ENCODE measurements at regions not wholly inside any gene's neighbourhood (a gene's known extent, or its start where the extent isn't known, plus 50 kb on each side); places are given as distances from the start of the nearest gene placed in this dataset.

DNA sequence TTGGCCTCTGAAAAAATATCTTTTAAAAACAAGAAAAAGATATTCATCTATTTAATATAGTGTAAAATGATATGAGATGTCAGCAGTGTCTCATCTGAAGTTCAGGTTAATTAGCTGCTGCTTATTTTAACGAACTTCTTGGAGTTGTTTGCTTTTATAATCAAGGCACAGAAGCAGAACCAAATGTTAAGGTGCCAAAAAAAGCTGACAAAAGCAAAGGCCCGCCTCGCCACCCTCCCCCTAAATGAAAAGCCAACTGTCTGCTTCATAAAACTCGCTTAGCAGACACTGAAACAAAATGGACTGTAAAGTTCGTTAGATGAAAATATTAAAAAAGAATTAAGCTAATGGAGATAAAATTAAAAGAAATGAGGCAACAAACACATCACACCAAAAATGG lies 562.6 kb downstream of the ZEB2 start:
- Histone ChIP-seq H3K9me3 (ENCODE audit: control insufficient read depth, low read length) (no peaks in the 10 kb centered on the region), H3K27ac (ENCODE audit: low read depth, low read length, severe bottlenecking) (no peak overlapping the region), H3K4me1 (ENCODE audit: control insufficient read depth, insufficient read depth, low read length, poor library complexity, severe bottlenecking) (peaks cover 5% of the 10 kb centered on the region), H3K36me3 (ENCODE audit: control insufficient read depth, insufficient read depth, low read length) (no peaks in the 10 kb centered on the region), H3K4me3 (ENCODE audit: extremely low read depth, insufficient read depth, low read length, poor library complexity, severe bottlenecking) (no peak overlapping the region)
- WGBS, 2 experiments (ENCODE audit: insufficient coverage in 2 of 2): 76 to 86% methylated on average over 1 to 3 of the region's 5 CpGs

DNA sequence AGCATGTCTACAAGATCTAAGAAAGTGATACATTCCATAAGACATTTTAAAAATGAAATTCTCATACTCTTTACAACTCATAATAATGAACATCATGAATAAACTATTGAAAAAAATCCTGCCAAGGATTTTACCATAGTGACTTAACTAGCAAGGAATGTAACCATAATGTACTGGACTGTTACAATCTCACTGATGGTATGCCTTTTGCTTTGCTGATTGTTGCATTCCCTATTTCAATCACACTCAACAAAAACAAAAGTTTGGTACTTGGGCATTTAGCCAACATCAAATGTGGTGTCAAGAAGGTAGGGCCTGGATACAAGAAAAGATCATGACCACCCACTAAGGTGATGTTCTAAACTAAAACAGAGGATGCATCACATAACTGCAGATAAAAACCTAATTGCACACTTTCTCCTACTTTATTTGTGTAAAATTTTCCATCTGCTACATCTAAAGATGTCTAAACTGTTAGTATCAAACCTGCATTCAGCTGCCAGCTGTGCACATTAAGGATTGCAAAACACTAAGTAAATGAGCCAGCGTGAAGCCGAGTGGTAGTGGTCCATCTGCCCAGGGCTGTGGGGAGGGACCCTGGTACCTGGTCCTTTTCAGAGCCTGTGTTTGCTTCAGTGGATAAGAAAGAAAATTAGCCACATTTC lies 564.4 kb downstream of the ZEB2 start:
- 92 to 94% methylated on average over 2 of the region's 2 CpGs for WGBS, 2 experiments (ENCODE audit: insufficient coverage in 2 of 2)
- no peak overlapping the region for H3K4me3 ChIP-seq (ENCODE audit: extremely low read depth, insufficient read depth, low read length, poor library complexity, severe bottlenecking)
- H3K27ac ChIP-seq (ENCODE audit: low read depth, low read length, severe bottlenecking): no peak overlapping the region
- no peaks in the 10 kb centered on the region for H3K9me3 ChIP-seq (ENCODE audit: control insufficient read depth, low read length)
- H3K36me3 ChIP-seq (ENCODE audit: control insufficient read depth, insufficient read depth, low read length): no peaks in the 10 kb centered on the region
- no peaks in the 10 kb centered on the region for H3K4me1 ChIP-seq (ENCODE audit: control insufficient read depth, insufficient read depth, low read length, poor library complexity, severe bottlenecking)

DNA sequence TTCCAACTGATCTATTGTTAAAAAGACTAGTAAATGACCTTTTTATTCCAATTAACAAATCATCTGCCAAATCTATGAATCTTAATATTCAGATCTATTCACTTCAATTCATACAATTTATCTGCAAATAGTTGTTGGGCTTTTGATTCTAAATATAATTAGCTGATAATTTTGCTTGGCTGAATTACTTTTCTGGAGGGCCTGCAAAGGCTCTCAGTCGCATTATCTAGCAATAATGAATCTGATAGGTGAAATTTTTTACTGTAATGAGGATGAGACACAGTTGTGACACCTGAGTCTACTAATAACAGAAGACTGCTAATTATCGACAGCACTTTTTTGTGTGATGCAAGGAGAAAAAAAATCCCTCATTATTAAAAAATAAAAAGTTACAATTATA lies 565.1 kb downstream of the ZEB2 start:
- Histone ChIP-seq H3K36me3 (ENCODE audit: control insufficient read depth, insufficient read depth, low read length) (no peaks in the 10 kb centered on the region), H3K9me3 (ENCODE audit: control insufficient read depth, low read length) (no peaks in the 10 kb centered on the region), H3K4me1 (ENCODE audit: control insufficient read depth, insufficient read depth, low read length, poor library complexity, severe bottlenecking) (no peaks in the 10 kb centered on the region), H3K4me3 (ENCODE audit: extremely low read depth, insufficient read depth, low read length, poor library complexity, severe bottlenecking) (no peak overlapping the region), H3K27ac (ENCODE audit: low read depth, low read length, severe bottlenecking) (no peak overlapping the region)
- 100% methylated on average over 1 of the region's 2 CpGs; no CpG with 5 or more reads in 1 of the 2 experiments for whole genome bisulfite sequencing, 2 experiments (ENCODE audit: insufficient coverage in 2 of 2)

DNA sequence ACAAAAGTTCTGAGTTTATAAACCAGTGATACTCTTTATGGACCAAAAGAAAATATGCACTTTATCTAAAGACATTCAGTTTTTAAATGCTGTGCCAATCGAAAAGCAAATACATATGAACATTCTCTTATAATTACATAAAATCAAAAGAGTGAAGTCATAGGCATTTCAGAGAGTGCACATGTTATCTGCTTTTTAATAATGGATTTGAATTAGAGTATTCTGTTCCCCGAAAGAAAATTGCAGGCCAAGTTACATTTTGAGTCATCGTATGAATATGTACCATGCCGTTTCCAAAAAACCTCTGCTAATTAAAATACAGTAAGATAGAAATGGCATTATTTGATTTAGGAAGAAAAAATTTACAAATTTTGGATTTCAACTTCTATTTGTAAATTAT lies 565.7 kb downstream of the ZEB2 start:
- H3K4me3 ChIP-seq (ENCODE audit: extremely low read depth, insufficient read depth, low read length, poor library complexity, severe bottlenecking): no peak overlapping the region
- H3K36me3 ChIP-seq (ENCODE audit: control insufficient read depth, insufficient read depth, low read length): no peaks in the 10 kb centered on the region
- no peaks in the 10 kb centered on the region for H3K9me3 ChIP-seq (ENCODE audit: control insufficient read depth, low read length)
- no CpG with 5 or more reads among the region's 4 CpGs for WGBS, 2 experiments (ENCODE audit: insufficient coverage in 2 of 2)
- no peaks in the 10 kb centered on the region for H3K4me1 ChIP-seq (ENCODE audit: control insufficient read depth, insufficient read depth, low read length, poor library complexity, severe bottlenecking)
- H3K27ac ChIP-seq (ENCODE audit: low read depth, low read length, severe bottlenecking): no peak overlapping the region

DNA sequence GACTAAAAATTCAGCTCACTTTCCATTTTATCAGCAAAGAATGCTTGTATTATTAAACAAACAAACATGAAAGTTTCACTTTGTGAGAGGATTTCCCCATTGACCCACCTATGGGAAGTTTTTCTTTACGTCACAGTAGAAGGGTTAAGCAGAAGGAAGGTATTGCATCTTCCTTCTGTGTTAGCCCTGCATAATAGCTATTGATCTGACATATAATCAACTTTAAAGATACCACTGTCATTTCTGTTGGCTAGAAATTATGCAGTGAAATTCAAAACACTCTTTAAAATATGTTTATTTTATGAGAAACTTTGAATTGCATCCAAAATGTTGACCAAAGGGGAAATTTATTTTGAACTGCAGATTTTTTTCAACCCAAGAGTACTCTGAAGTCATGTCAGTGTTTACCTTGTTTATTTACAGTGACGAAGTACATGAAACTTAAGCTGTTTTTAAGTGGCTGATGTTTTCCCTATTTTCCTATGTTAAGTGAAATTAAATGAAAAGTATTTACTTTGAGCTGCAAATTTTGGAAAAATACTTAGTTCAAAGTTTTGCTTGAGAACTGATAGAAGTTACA lies 566.4 kb downstream of the ZEB2 start:
- 50 to 100% methylated on average over 1 of the region's 2 CpGs for WGBS, 2 experiments (ENCODE audit: insufficient coverage in 2 of 2)
- no peak overlapping the region for H3K27ac ChIP-seq (ENCODE audit: low read depth, low read length, severe bottlenecking)

DNA sequence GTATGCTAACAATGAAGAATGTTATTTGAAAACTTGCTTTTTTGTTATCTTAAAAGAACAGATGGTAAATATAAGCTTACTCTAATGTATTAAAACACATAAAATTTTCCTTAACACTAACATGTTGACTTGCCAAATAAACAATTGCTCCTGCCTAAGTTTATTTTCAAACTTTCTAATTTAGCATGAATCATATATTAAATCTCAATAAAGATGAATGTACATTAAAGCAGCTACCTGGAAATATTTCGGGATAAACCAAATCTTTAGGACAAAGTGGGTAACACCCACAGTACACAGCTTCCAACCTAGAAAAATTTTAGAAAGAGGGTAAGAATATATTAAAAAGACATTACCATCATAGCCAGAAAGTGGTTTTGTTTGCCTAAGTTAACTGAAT lies 567.4 kb downstream of the ZEB2 start:
- Histone ChIP-seq H3K4me3 (ENCODE audit: extremely low read depth, insufficient read depth, low read length, poor library complexity, severe bottlenecking) (no peak overlapping the region), H3K36me3 (ENCODE audit: control insufficient read depth, insufficient read depth, low read length) (no peaks in the 10 kb centered on the region), H3K4me1 (ENCODE audit: control insufficient read depth, insufficient read depth, low read length, poor library complexity, severe bottlenecking) (no peaks in the 10 kb centered on the region), H3K27ac (ENCODE audit: low read depth, low read length, severe bottlenecking) (no peak overlapping the region), H3K9me3 (ENCODE audit: control insufficient read depth, low read length) (no peaks in the 10 kb centered on the region)
- no CpG with 5 or more reads among the region's 1 CpG for WGBS, 2 experiments (ENCODE audit: insufficient coverage in 2 of 2)

More for the DNA sequence above, 566.4 kb downstream of the ZEB2 start:
- Histone ChIP-seq H3K4me1 (ENCODE audit: control insufficient read depth, insufficient read depth, low read length, poor library complexity, severe bottlenecking) (no peaks in the 10 kb centered on the region), H3K36me3 (ENCODE audit: control insufficient read depth, insufficient read depth, low read length) (no peaks in the 10 kb centered on the region), H3K4me3 (ENCODE audit: extremely low read depth, insufficient read depth, low read length, poor library complexity, severe bottlenecking) (no peak overlapping the region), H3K9me3 (ENCODE audit: control insufficient read depth, low read length) (no peaks in the 10 kb centered on the region)

DNA sequence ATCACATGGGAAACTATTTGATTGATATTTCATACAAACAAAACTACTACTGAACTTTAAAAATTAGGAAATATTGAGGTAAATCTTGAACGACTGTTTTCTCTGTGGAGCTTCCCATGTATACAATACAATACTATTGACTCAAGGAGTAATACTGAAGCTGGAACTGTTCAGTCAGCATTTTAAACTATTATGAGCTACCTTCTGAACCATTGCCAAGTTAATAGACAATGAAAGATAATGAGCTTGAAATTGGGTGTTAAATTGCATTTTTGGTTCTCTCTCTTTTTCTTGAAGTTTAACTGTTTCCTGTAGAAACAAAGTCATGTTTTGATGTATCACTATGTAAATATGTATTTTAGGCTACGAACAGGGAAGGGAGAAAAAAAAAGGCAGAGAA lies 569.2 kb downstream of the ZEB2 start:
- Histone ChIP-seq H3K36me3 (ENCODE audit: control insufficient read depth, insufficient read depth, low read length) (no peaks in the 10 kb centered on the region), H3K4me3 (ENCODE audit: extremely low read depth, insufficient read depth, low read length, poor library complexity, severe bottlenecking) (no peak overlapping the region), H3K9me3 (ENCODE audit: control insufficient read depth, low read length) (no peaks in the 10 kb centered on the region), H3K4me1 (ENCODE audit: control insufficient read depth, insufficient read depth, low read length, poor library complexity, severe bottlenecking) (no peaks in the 10 kb centered on the region), H3K27ac (ENCODE audit: low read depth, low read length, severe bottlenecking) (no peak overlapping the region)
- WGBS, 2 experiments (ENCODE audit: insufficient coverage in 2 of 2): no CpG with 5 or more reads among the region's 2 CpGs

DNA sequence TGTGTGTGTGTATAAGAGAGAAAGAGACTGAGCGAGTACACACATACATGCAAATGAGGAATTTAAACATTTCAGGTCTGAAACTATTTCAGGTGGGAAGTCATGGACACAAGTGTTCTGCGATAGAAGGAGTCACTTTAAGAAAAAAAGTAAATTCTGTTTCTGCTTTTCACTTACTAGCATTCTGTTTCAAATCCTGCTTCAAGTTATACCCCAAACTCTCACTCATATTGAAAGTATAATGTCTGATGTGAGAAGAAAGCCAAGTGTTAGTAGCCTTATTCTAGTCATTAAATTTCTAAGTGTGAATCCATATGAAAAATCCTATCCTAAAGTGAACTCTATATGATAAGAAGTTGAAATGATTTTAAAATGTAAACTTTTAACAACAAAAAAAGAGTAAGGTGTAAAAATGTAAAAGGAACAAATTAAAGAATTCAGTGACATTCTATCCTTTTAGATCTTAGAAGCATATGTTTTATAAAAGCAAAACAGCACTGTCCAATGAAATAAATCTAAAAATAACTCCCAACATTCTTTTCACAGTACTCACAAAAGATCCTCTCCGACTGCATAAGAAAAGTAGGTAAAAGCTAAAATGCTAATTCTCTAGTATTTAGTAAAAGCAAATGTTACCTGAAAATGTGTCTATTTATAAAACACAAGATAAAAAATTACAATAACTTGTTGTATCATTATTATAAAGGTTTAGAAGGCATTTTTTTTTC lies 570.6 kb downstream of the ZEB2 start:
- Histone ChIP-seq H3K27ac (ENCODE audit: low read depth, low read length, severe bottlenecking) (no peak overlapping the region), H3K9me3 (ENCODE audit: control insufficient read depth, low read length) (no peaks in the 10 kb centered on the region), H3K4me3 (ENCODE audit: extremely low read depth, insufficient read depth, low read length, poor library complexity, severe bottlenecking) (no peak overlapping the region), H3K36me3 (ENCODE audit: control insufficient read depth, insufficient read depth, low read length) (no peaks in the 10 kb centered on the region), H3K4me1 (ENCODE audit: control insufficient read depth, insufficient read depth, low read length, poor library complexity, severe bottlenecking) (no peaks in the 10 kb centered on the region)
- 100% methylated on average over 1 of the region's 3 CpGs; no CpG with 5 or more reads in 1 of the 2 experiments for WGBS, 2 experiments (ENCODE audit: insufficient coverage in 2 of 2)

DNA sequence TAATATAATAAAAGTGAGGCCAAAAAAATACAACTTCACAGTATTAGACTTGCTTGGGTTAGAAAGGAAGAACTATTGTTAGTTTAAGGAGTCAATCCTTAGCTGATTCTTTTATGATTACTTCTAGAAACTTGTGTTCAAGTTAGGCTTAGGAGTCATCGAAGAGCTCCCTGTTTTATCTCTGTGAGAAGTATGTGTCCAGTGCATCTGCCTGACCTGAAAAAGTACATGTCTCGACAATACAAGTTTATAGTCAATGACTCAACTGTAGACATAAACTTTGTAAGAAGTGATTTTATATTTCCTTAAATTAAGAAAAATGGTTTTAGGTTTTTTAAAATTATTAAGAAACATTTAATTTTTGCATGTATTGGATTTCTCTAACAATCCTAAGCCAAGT lies 571.2 kb downstream of the ZEB2 start:
- Histone ChIP-seq H3K4me1 (ENCODE audit: control insufficient read depth, insufficient read depth, low read length, poor library complexity, severe bottlenecking) (no peaks in the 10 kb centered on the region), H3K36me3 (ENCODE audit: control insufficient read depth, insufficient read depth, low read length) (no peaks in the 10 kb centered on the region), H3K9me3 (ENCODE audit: control insufficient read depth, low read length) (no peaks in the 10 kb centered on the region), H3K27ac (ENCODE audit: low read depth, low read length, severe bottlenecking) (no peak overlapping the region), H3K4me3 (ENCODE audit: extremely low read depth, insufficient read depth, low read length, poor library complexity, severe bottlenecking) (no peak overlapping the region)
- 100% methylated on average over 1 of the region's 2 CpGs; no CpG with 5 or more reads in 1 of the 2 experiments for WGBS, 2 experiments (ENCODE audit: insufficient coverage in 2 of 2)

DNA sequence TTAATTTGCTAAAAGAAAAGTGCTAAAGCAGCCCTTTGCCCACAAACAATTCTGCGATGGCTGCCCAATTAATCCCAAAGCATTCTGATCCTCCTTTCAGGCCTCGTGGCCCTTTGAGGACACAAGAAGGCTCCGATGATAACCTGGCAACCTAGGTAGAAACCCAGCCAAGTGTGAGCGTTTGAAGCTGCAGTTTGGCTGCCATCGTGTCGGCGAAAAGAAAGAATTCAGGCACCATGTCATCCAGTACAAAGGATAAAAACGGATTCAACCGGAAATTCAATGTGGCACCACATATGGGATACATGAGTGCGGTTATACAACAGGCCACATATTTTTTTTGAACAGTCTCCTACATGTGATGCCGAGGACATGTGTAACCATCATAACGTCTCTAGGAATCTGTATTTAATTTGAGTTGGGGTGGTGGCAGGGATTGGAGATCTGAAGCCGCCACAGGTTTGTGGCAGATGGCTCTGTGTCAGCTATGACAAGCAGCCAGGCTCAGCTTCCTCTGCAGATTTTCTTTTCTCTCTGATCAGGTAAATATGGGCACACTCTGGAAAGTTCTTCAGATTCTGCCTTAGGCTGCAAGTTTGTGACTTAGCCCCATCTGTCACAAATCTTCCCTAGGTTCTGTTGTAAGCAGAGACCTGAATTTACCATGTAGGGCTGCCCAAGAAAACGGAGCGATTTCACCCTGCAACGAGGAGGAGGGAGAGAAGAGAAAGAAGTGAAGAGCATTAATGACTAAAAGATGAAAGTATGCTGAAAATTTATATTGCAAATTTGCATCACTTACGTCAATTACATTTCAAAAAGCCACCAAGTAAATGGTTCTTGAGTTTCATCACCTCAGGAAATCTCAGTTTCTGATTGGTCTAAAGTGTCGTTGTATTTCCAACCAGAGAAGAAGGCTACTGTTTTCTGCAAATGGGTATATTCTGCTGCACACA lies 573.2 kb downstream of the ZEB2 start:
- no peak overlapping the region for H3K4me3 ChIP-seq (ENCODE audit: extremely low read depth, insufficient read depth, low read length, poor library complexity, severe bottlenecking)
- no peaks in the 10 kb centered on the region for H3K9me3 ChIP-seq (ENCODE audit: control insufficient read depth, low read length)
- WGBS, 2 experiments (ENCODE audit: insufficient coverage in 2 of 2): 93 to 95% methylated on average over 12 to 15 of the region's 18 CpGs
- no peaks in the 10 kb centered on the region for H3K36me3 ChIP-seq (ENCODE audit: control insufficient read depth, insufficient read depth, low read length)
- no peaks in the 10 kb centered on the region for H3K4me1 ChIP-seq (ENCODE audit: control insufficient read depth, insufficient read depth, low read length, poor library complexity, severe bottlenecking)
- H3K27ac ChIP-seq (ENCODE audit: low read depth, low read length, severe bottlenecking): no peak overlapping the region
